CD1c-positive myeloid dendritic cell (primary cell): ENCODE measurements at regions not wholly inside any gene's neighbourhood (a gene's known extent, or its start where the extent isn't known, plus 50 kb on each side); places are given as distances from the start of the nearest gene placed in this dataset.
"Not testable (repeated sequence)": the region's sequence is repeated elsewhere in the genome, so short reads cannot be mapped to it uniquely, and the experiment has no call there.

Experiments
- DNase-seq: peaks from one replicate; pipeline ENCODE4 v3.0.0-alpha.2; 2016; ENCODE audit errors: extremely low spot score

GRCh38 chr6:26264547-26264946 lies 100.5 kb upstream of the BTN3A2 start:
- no peak for DNase-seq

GRCh38 chr6:26267083-26267589 lies 97.9 kb upstream of the BTN3A2 start:
- no peak for DNase-seq

- DNase-seq = no peak
Observed at GRCh38 chr6:26268659-26269402, 96.2 kb upstream of the BTN3A2 start.

GRCh38 chr6:26269531-26270485 lies 95.2 kb upstream of the BTN3A2 start:
- DNase-seq = no peak

- DNase-seq = no peak
Observed at GRCh38 chr6:26270486-26270861, 94.5 kb upstream of the BTN3A2 start.

- peak; percentile 91 for DNase-seq
Observed at GRCh38 chr6:26270903-26271667, 93.9 kb upstream of the BTN3A2 start.

GRCh38 chr6:26271668-26272024 lies 93.4 kb upstream of the BTN3A2 start:
- DNase-seq = no peak

- DNase-seq = no peak
Observed at GRCh38 chr6:26272171-26272637, 92.8 kb upstream of the BTN3A2 start.

- DNase-seq = peak; percentile 46
Observed at GRCh38 chr6:26273673-26274588, 91.1 kb upstream of the BTN3A2 start.

GRCh38 chr6:26275663-26276062 lies 89.3 kb upstream of the BTN3A2 start:
- no peak for DNase-seq

GRCh38 chr6:26276841-26277648 lies 88.0 kb upstream of the BTN3A2 start:
- DNase-seq = no peak

GRCh38 chr6:26278536-26278935 lies 86.5 kb upstream of the BTN3A2 start:
- no peak for DNase-seq

GRCh38 chr6:26279371-26279770 lies 85.6 kb upstream of the BTN3A2 start:
- DNase-seq = not testable (repeated sequence)

GRCh38 chr6:26280407-26280806 lies 84.6 kb upstream of the BTN3A2 start:
- DNase-seq = no peak

GRCh38 chr6:26284537-26285142 lies 80.4 kb upstream of the BTN3A2 start:
- DNase-seq = peak; percentile 50

- peak; percentile 99 for DNase-seq
Observed at GRCh38 chr6:26285143-26286134, 79.6 kb upstream of the BTN3A2 start.

GRCh38 chr6:26286168-26286877 lies 78.7 kb upstream of the BTN3A2 start:
- DNase-seq = peak; percentile 91

GRCh38 chr6:26288155-26288554 lies 76.8 kb upstream of the BTN3A2 start:
- DNase-seq = no peak
